ENCODE measurements at regions not wholly inside any gene's neighbourhood (a gene's known extent, or its start where the extent isn't known, plus 50 kb on each side); places are given as distances from the start of the nearest gene placed in this dataset.

DNA sequence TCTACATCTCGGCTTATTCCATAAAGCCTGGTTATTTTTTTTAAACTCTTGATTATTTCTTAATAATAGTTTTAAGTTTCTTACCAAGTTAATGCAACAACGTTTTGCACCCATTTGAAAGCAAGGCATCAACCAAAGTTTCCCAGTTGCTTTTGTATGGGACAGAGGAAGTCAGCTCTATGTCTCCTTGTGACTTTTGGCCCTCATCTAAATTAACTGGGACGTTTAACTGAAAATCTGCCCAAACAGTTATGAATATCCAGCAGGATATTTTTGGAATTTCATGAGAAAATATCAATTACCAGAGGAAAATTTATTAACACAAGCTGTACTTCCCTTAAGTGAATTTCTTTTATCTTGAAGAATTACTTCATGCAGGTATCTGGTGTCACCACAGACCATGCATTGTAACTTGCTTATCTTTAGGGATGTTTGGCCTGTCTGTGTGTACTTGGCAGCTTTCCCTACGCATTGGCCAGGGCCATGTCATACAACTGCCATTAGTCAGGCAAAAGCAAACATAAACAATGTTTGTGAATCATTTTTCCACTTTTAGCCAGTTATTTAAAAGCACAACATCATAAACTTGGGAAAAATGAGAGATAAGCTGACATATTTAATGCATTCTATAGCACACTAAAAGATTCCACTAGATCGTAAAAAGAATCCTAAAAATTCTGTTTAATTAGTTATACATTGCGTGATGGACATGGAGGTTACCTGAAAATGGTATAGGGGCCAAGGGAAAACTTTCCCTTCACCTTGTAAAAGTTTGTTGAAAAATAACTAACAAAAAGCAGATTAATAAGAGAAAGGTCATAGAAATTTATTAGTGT is 101.4 kb upstream of the PDE5A start (continued):
- TF ChIP-seq, protein P1, sequence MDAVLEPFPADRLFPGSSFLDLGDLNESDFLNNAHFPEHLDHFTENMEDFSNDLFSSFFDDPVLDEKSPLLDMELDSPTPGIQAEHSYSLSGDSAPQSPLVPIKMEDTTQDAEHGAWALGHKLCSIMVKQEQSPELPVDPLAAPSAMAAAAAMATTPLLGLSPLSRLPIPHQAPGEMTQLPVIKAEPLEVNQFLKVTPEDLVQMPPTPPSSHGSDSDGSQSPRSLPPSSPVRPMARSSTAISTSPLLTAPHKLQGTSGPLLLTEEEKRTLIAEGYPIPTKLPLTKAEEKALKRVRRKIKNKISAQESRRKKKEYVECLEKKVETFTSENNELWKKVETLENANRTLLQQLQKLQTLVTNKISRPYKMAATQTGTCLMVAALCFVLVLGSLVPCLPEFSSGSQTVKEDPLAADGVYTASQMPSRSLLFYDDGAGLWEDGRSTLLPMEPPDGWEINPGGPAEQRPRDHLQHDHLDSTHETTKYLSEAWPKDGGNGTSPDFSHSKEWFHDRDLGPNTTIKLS (IDR thresholded peaks at IDR 0.05; ENCODE audit: borderline replicate concordance, low read depth), result no peak

DNA sequence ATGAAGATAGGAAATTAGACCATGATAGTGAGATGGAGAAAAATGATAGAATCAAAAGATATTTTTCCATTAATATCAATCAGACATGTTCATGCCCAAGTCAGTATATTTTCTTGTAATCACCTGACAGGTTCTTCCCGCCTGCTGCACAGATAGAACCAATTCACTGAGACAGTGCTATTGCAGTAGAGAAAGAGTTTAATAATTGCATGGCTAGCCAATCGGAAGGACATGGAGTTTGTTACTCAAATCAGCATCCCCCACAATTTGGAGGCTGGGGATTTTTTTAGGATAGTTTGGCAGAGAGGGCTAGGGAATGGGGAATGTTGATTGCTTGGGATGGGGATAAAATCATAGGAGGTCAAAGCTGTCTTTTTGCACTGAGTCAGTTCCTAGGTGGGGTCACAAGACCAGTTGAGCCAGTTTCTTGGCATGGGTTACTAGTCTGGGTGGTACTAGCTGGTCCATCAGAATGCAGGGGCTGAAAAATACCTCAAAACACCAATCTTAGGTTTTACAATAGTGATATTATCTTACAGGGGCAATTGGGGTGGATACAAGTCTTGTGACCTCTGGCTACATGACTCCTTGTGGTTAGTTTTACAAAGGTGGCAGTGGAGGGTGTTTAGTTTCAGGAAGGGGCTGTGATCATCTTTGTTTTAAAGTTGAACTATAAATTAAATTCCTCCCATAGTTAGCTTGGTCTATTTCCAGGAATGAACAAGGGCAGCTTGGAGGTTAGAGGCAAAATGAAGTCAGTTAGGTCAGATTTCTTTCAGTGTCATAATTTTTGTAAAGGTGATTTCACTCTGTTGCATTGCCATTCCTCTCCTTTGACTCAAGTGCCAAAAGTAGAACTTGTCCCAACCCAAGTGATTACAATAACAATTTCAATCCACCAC is 100.3 kb upstream of the PDE5A start:
- H3K36me3 ChIP-seq (ENCODE audit: control insufficient read depth, insufficient read depth, low read length), result no peaks in the 10 kb centered on the region
- H3K4me1 ChIP-seq (replicated peaks in 1 of 2; ENCODE audit: control insufficient read depth in 2 of 2, insufficient read depth in 2 of 2, low read length in 2 of 2), result no peaks in the 10 kb centered on the region
- ATAC-seq (no peak), DNase-seq (ENCODE audit: extremely low read depth in 1 of 4, low spot score in 3 of 4) (no peak), FAIRE-seq (no peak)
- ChIA-PET POLR2A (interaction anchor here (1.3 kb wide), 1 partner anchor 102 kb away, joined by 3 read pairs; no protein-coding TSS in a partner anchor), CTCF (ENCODE audit: low intra/inter-chr PET ratio) (no interaction called here)
- H3K4me3 ChIP-seq, result no peak overlapping the region
- H2AFZ ChIP-seq (ENCODE audit: low read depth, low read length), result no peak overlapping the region
- H3K9me3 ChIP-seq (replicated peaks; ENCODE audit: control insufficient read depth, insufficient read depth, low read depth, low read length), result no peaks in the 10 kb centered on the region
- no peaks in the 10 kb centered on the region for H3K79me2 ChIP-seq (ENCODE audit: control insufficient read depth, insufficient read depth, low read length)
- no peak overlapping the region for H3K27ac ChIP-seq (ENCODE audit: extremely low read depth, low read depth, low read length)
- H3K9ac ChIP-seq (ENCODE audit: insufficient read depth in 1 of 2, low read depth in 2 of 2, low read length in 2 of 2), result no peak overlapping the region
- 0% methylated on average over 2 of the region's 2 CpGs for WGBS (ENCODE audit: insufficient coverage, low coverage, missing lambda C conversion rate)
- no peaks in the 10 kb centered on the region for H3K9me1 ChIP-seq (ENCODE audit: control insufficient read depth, insufficient read depth, low read length)
- intact Hi-C loops (cut with micrococcal nuclease), result no loop called here
- no TSS peak for BruUV-seq (replicated peaks)
- TF ChIP-seq CBX5 (IDR thresholded peaks at IDR 0.05; ENCODE audit: borderline replicate concordance, low read depth), result no peak
- no peaks in the 10 kb centered on the region for H4K20me1 ChIP-seq (replicated peaks; ENCODE audit: control insufficient read depth, insufficient read depth, low read length)
- H3K27me3 ChIP-seq (ENCODE audit: control insufficient read depth in 2 of 2, insufficient read depth in 2 of 2, low read length in 2 of 2), result no peaks in the 10 kb centered on the region
- no peak overlapping the region for H3K4me2 ChIP-seq (ENCODE audit: insufficient read depth, low read length)
- in situ Hi-C loops (cut with MboI), result no loop called here

Data from K562 (cell line).